Naive thymus-derived CD8-positive, alpha-beta T cell (primary cell): ENCODE measurements at regions not wholly inside any gene's neighbourhood (a gene's known extent, or its start where the extent isn't known, plus 50 kb on each side); places are given as distances from the start of the nearest gene placed in this dataset.
"Not testable (repeated sequence)": the region's sequence is repeated elsewhere in the genome, so short reads cannot be mapped to it uniquely, and the experiment has no call there.

Experiments used
- ATAC-seq, 2 donors: fragments of 150-1000 bp; cut with Tn5 transposase in 1 of 2; sonication (Bioruptor Pico), chemical (Tn5 transposase) in 1 of 2; 1 replicate in 1 of 2; 2 replicates in 1 of 2; pipeline ENCODE4 v1.10.0; 2021; ENCODE audit warnings: mild to moderate bottlenecking in 2 of 2, moderate library complexity in 2 of 2
- POLR2A ChIA-PET: fragments of 350-600 bp; sonication (Branson Sonifier 250); formaldehyde crosslinking; loops from one replicate; lab custom pipeline; 2021; ENCODE audit warnings: antibody characterized with exemption; lab: Charles Lee
- DNase-seq, 10 donors: peaks; one replicate each; pipeline versions ENCODE4 v3.0.0 to v3.0.0-alpha.2; 2020 to 2022
- H3K27ac Mint-ChIP-seq, 10 donors: one replicate each; pipeline ENCODE4 v1.8.0; 2020 to 2022; ENCODE audit warnings: mild to moderate bottlenecking in 10 of 10, mixed read lengths in 10 of 10, moderate library complexity in 4 of 10, inconsistent platforms in 1 of 10
- H3K27me3 Mint-ChIP-seq, 5 donors: one replicate each; pipeline ENCODE4 v1.8.0; 2021 to 2022; ENCODE audit warnings: mixed read lengths in 5 of 5
- H3K36me3 Mint-ChIP-seq, 3 donors: one replicate each; pipeline ENCODE4 v1.8.0; 2020 to 2022; ENCODE audit warnings: mixed read lengths in 3 of 3, mild to moderate bottlenecking in 2 of 3, inconsistent platforms in 1 of 3
- H3K4me1 Mint-ChIP-seq, 4 donors: one replicate each; pipeline ENCODE4 v1.8.0; 2021 to 2022; ENCODE audit warnings: mixed read lengths in 4 of 4
- H3K4me3 Mint-ChIP-seq, 10 donors: one replicate each; pipeline ENCODE4 v1.8.0; 2020 to 2022; ENCODE audit warnings: mild to moderate bottlenecking in 10 of 10, mixed read lengths in 10 of 10, moderate library complexity in 6 of 10, inconsistent platforms in 1 of 10
- H3K9me3 Mint-ChIP-seq, 9 donors: one replicate each; pipeline ENCODE4 v1.8.0; 2020 to 2022; ENCODE audit warnings: mixed read lengths in 9 of 9, mild to moderate bottlenecking in 3 of 9, inconsistent platforms in 1 of 9, moderate library complexity in 1 of 9

DNA sequence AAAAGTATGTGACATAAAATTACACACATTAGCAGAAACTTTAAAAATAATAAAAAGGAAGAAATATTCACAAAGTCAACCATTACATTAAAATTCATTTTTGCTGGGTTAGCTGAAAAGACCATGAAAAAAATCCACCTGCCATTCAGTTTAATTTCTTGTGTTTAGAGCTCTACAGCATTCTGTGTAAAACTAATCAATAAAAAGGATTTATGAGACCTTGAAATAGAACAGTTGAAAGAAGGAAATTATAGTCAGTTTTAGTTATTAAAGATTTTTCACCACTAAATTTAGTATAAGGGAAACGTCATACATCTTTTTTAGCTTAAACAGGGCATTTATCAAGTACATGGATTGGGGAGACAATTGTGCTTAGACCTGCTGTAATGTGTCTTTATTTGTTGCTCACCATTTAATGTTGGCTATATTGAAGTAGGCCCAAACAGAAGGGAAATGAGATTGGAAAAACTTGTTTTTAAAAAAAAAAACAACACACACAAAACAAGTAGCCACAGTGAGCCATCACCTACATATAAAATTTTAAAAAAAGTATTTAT, 438.7 kb upstream of the POU3F2 start:
- POLR2A ChIA-PET: no interaction called here
- Mint-ChIP-seq H3K4me3 (no peak overlapping the region), H3K4me1 (no peaks in the 10 kb centered on the region), H3K9me3 (peaks cover 0 to 12% (median 0%) of the 10 kb centered on the region in 9 donors), H3K27me3 (no peaks in the 10 kb centered on the region), H3K36me3 (no peaks in the 10 kb centered on the region), H3K27ac (no peak overlapping the region)
- ATAC-seq (no peak), DNase-seq (no peak)

- no peaks in the 10 kb centered on the region for H3K27me3 Mint-ChIP-seq
- peaks cover 0 to 31% (median 12%) of the 10 kb centered on the region in 9 donors for H3K9me3 Mint-ChIP-seq
- H3K4me1 Mint-ChIP-seq: no peaks in the 10 kb centered on the region
- H3K4me3 Mint-ChIP-seq: no peak overlapping the region
- no peaks in the 10 kb centered on the region for H3K36me3 Mint-ChIP-seq
- no peak for DNase-seq
- no peak overlapping the region for H3K27ac Mint-ChIP-seq
- POLR2A ChIA-PET: no interaction called here
- no peak for ATAC-seq
These were observed 418.3 kb upstream of the POU3F2 start for GRCh38 chr6:98416027-98416426.

DNA sequence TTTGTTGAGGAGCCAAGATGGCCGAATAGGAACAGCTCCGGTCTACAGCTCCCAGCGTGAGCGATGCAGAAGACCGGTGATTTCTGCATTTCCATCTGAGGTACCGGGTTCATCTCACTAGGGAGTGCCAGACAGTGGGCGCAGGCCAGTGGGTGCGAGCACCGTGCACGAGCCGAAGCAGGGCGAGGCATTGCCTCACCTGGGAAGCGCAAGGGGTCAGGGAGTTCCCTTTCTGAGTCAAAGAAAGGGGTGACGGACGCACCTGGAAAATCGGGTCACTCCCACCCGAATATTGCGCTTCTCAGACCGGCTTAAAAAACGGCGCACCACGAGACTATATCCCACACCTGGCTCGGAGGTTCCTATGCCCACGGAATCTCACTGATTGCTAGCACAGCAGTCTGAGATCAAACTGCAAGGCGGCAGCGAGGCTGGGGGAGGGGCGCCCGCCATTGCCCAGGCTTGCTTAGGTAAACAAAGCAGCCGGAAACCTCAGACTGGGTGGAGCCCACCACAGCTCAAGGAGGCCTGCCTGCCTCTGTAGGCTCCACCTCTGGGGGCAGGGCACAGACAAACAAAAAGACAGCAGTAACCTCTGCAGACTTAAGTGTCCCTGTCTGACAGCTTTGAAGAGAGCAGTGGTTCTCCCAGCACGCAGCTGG, 417.7 kb upstream of the POU3F2 start:
- DNase-seq: peak in 3 of 10 donors; percentile 6 to 25 (median 14)
- Mint-ChIP-seq H3K27ac (peak overlapping the region in 1 of 10 donors; percentile 65), H3K4me3 (peak overlapping the region in 1 of 10 donors; percentile 21), H3K9me3 (peaks cover 0 to 31% (median 12%) of the 10 kb centered on the region in 9 donors)
- POLR2A ChIA-PET, ATAC-seq, H3K27me3 Mint-ChIP-seq, H3K4me1 Mint-ChIP-seq, H3K36me3 Mint-ChIP-seq: not testable (repeated sequence)

DNA sequence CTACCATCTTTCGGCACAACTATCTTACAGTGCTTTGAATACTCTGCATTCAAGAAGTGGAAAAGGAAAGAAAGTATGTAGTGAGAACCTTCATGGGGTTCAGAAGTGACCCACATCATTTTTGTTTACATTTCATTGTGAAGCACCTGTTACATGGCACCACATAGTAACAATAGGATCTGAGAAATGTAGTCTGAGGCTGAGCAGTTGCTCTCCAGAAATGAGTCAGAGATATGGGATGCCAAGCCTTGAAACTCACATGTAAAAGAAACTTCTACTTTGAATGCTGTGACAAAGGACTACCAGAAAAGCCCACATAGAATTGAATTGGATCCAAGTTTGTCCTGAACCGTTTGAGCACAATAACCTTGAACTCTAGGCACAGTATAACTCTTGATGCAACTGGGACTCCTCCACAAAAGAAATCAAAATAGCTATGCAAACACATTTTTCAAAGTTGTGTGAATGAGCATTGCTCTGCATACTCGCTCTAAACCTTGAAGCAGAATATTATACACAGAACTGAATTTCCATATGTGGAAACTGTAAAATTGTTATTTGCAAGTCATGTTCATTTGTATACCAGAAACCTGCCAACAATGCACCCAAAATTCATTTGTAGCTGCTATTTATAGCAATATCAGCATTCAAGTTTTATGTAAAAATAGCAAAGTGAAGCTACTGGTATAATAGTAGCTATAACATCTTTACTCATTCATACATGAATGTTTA, 400.9 kb upstream of the POU3F2 start:
- POLR2A ChIA-PET: no interaction called here
- DNase-seq: no peak
- Mint-ChIP-seq H3K4me1 (no peaks in the 10 kb centered on the region), H3K9me3 (peaks cover 0 to 23% (median 5%) of the 10 kb centered on the region in 9 donors), H3K4me3 (no peak overlapping the region), H3K36me3 (peaks cover 0 to 3% (median 0%) of the 10 kb centered on the region in 3 donors), H3K27ac (no peak overlapping the region), H3K27me3 (peaks cover 0 to 1% (median 0%) of the 10 kb centered on the region in 5 donors)
- ATAC-seq: no peak

DNA sequence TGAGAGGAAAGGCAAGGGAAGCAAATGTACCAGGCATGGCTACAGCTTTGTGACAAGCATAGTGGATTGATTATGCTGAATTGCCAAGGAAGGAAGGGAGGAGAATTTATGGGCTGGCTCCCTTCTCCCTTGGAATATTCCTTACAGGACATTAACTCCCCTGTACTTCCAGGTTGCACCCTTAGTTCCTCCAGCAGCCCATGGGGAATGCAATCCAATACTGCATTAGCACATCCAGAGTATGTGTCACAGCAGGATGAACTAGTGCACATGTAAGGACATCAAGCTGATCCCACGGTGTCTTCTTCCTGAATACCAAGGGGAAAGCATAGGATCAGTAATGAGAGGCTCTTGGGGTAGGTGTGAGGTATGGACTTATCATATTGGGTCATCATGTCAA, 390.7 kb upstream of the POU3F2 start:
- H3K9me3 Mint-ChIP-seq: peaks cover 0 to 19% (median 0%) of the 10 kb centered on the region in 9 donors
- H3K4me1 Mint-ChIP-seq: no peaks in the 10 kb centered on the region
- no peaks in the 10 kb centered on the region for H3K36me3 Mint-ChIP-seq
- no peak overlapping the region for H3K4me3 Mint-ChIP-seq
- H3K27me3 Mint-ChIP-seq: no peaks in the 10 kb centered on the region
- ATAC-seq (no peak), DNase-seq (no peak)
- POLR2A ChIA-PET: no interaction called here
- H3K27ac Mint-ChIP-seq: no peak overlapping the region

GRCh38 chr6:98452685-98453084, 381.7 kb upstream of the POU3F2 start:
- no peaks in the 10 kb centered on the region for H3K27me3 Mint-ChIP-seq
- DNase-seq: no peak
- ATAC-seq: no peak
- H3K4me1 Mint-ChIP-seq: no peaks in the 10 kb centered on the region
- H3K27ac Mint-ChIP-seq: no peak overlapping the region
- no peaks in the 10 kb centered on the region for H3K36me3 Mint-ChIP-seq
- no peak overlapping the region for H3K4me3 Mint-ChIP-seq
- peaks cover 0 to 10% (median 0%) of the 10 kb centered on the region in 9 donors for H3K9me3 Mint-ChIP-seq
- POLR2A ChIA-PET: no interaction called here

DNA sequence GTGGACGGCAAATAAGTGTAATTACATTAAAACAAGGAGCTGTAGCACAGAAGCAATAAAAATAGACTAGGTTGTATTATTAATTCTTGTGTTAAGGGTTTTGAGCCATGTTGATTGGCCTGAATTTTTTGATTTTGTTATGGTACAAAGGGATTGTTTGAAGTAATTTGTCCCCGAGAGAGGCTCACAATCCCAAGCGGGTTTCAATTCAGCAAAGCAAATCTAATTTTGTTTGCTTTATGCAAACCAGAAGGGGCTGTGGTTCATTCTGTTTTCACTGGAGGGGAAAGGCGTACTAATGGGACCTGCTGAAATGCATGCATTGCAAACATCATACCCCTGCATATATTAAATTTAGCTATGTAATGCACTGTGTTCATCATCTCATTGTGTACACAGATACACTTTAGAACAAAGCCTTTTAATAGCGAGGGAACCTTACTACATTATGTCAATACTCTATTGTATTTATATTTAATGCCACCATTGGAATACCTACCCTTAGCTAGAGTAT, 379.5 kb upstream of the POU3F2 start:
- DNase-seq (no peak), ATAC-seq (no peak)
- H3K4me3 Mint-ChIP-seq: no peak overlapping the region
- no peaks in the 10 kb centered on the region for H3K4me1 Mint-ChIP-seq
- POLR2A ChIA-PET: no interaction called here
- no peak overlapping the region for H3K27ac Mint-ChIP-seq
- H3K36me3 Mint-ChIP-seq: no peaks in the 10 kb centered on the region
- H3K9me3 Mint-ChIP-seq: peaks cover 0 to 4% (median 0%) of the 10 kb centered on the region in 9 donors
- no peaks in the 10 kb centered on the region for H3K27me3 Mint-ChIP-seq

GRCh38 chr6:98458708-98459107, 375.7 kb upstream of the POU3F2 start:
- no peaks in the 10 kb centered on the region for H3K4me1 Mint-ChIP-seq
- no peak overlapping the region for H3K4me3 Mint-ChIP-seq
- H3K27ac Mint-ChIP-seq: no peak overlapping the region
- POLR2A ChIA-PET: no interaction called here
- no peaks in the 10 kb centered on the region for H3K36me3 Mint-ChIP-seq
- DNase-seq (no peak), ATAC-seq (no peak)
- H3K27me3 Mint-ChIP-seq: no peaks in the 10 kb centered on the region
- H3K9me3 Mint-ChIP-seq: no peaks in the 10 kb centered on the region

- Mint-ChIP-seq H3K4me3 (no peak overlapping the region), H3K4me1 (no peaks in the 10 kb centered on the region), H3K9me3 (peaks cover 0 to 4% (median 0%) of the 10 kb centered on the region in 9 donors), H3K27ac (no peak overlapping the region), H3K36me3 (no peaks in the 10 kb centered on the region), H3K27me3 (no peaks in the 10 kb centered on the region)
- POLR2A ChIA-PET: no interaction called here
- no peak for ATAC-seq
- no peak for DNase-seq
These were observed 371.1 kb upstream of the POU3F2 start for GRCh38 chr6:98463038-98464000.

DNA sequence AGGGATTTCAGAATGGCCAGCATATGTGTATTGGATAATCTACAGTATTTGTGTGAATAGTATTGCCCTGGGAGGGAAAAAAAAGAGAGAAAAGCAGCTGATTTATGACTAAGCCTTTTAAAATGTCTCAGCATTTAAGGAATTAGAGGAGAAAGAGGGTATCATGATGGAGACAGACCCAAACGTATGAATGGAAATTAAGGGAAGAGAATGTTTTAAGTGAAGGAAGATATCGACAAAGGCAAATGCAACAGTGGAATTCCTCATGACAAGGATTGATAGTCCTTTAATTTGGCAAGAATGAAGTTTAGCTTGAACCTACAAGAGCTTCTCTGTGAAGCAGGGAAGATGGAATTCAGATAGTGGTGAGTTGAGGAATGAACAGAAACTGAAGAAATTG, 367.3 kb upstream of the POU3F2 start:
- peaks cover 0 to 11% (median 2%) of the 10 kb centered on the region in 3 donors for H3K36me3 Mint-ChIP-seq

GRCh38 chr6:98467902-98468301, 366.5 kb upstream of the POU3F2 start:
- ATAC-seq (no peak), DNase-seq (no peak)
- H3K36me3 Mint-ChIP-seq: peaks cover 0 to 11% (median 2%) of the 10 kb centered on the region in 3 donors
- H3K27me3 Mint-ChIP-seq: no peaks in the 10 kb centered on the region
- no peak overlapping the region for H3K4me3 Mint-ChIP-seq
- peaks cover 5 to 31% (median 9%) of the 10 kb centered on the region in 9 donors for H3K9me3 Mint-ChIP-seq
- POLR2A ChIA-PET: no interaction called here
- H3K27ac Mint-ChIP-seq: no peak overlapping the region
- no peaks in the 10 kb centered on the region for H3K4me1 Mint-ChIP-seq

More for the DNA sequence above, 367.3 kb upstream of the POU3F2 start:
- H3K27ac Mint-ChIP-seq: no peak overlapping the region
- H3K4me3 Mint-ChIP-seq: no peak overlapping the region
- ATAC-seq (no peak), DNase-seq (no peak)
- POLR2A ChIA-PET: no interaction called here
- no peaks in the 10 kb centered on the region for H3K4me1 Mint-ChIP-seq
- H3K9me3 Mint-ChIP-seq: peaks cover 3 to 25% (median 7%) of the 10 kb centered on the region in 9 donors
- no peaks in the 10 kb centered on the region for H3K27me3 Mint-ChIP-seq

DNA sequence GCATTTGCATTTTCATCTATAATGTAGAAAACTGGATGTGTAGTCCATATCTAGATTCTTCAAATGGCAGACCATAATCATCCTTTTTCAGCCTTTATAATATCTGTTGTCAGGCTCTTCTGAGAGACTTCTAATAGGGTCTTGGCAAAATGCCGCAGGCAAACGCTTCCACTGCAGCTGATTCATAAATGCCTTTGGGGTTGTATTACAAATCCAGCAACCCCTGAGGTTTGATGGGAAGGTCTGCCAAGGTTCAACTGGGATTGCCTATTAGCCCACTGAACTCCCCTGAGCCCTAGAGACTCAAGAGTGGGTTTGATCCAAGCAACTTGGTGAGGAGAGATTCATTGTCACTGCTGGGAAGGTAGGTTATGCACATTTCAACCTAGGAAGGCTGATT, 365.2 kb upstream of the POU3F2 start:
- H3K27me3 Mint-ChIP-seq: no peaks in the 10 kb centered on the region
- DNase-seq (no peak), ATAC-seq (no peak)
- no peak overlapping the region for H3K4me3 Mint-ChIP-seq
- no peak overlapping the region for H3K27ac Mint-ChIP-seq
- H3K4me1 Mint-ChIP-seq: no peaks in the 10 kb centered on the region
- peaks cover 5 to 31% (median 9%) of the 10 kb centered on the region in 9 donors for H3K9me3 Mint-ChIP-seq
- POLR2A ChIA-PET: no interaction called here
- peaks cover 0 to 11% (median 2%) of the 10 kb centered on the region in 3 donors for H3K36me3 Mint-ChIP-seq
